NB4 (cell line): ENCODE measurements at regions not wholly inside any gene's neighbourhood (a gene's known extent, or its start where the extent isn't known, plus 50 kb on each side); places are given as distances from the start of the nearest gene placed in this dataset.

Source experiments
- MYC ChIP-seq: IDR thresholded peaks from 2 replicates; pipeline ENCODE4 v1.6.1; 2011; ENCODE audit warnings: low read depth, low read length
- POLR2A ChIP-seq: IDR thresholded peaks from 2 replicates; pipeline ENCODE4 v1.6.1; 2011; ENCODE audit warnings: mild to moderate bottlenecking; ENCODE audit not compliant: insufficient read length; ENCODE audit errors: extremely low read depth

DNA sequence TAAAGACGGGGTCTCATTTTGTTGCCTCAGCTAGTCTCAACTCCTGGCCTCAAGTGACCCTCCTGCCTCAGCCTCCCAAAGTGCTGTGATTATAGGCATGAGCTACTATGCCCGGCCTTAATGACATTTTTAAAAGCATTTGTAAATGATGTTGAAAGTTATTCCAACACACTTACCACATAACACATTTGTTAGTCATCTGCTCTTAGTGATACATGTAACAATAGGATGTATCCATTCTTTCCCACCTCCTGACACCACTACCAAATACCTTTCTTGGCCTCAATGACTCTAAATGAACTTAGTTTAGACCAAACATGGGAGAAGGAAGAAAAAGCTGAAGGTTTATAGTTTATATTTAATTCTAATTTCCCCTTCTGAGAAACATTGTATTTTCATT, 59.8 kb upstream of the MEDAG start:
- TF ChIP-seq POLR2A (no peak), MYC (no peak)
